HUES48 (cell line): ENCODE measurements at regions not wholly inside any gene's neighbourhood (a gene's known extent, or its start where the extent isn't known, plus 50 kb on each side); places are given as distances from the start of the nearest gene placed in this dataset.

Experiments
- H3K27ac ChIP-seq: one replicate; pipeline ENCODE4 v1.7.0; 2013; ENCODE audit warnings: low read depth, low read length, inconsistent platforms
- H3K27me3 ChIP-seq: 2 replicates; pipeline ENCODE4 v1.6.1; 2013; ENCODE audit warnings: mild to moderate bottlenecking, low read length; ENCODE audit not compliant: control insufficient read depth, insufficient read depth
- H3K36me3 ChIP-seq: 2 replicates; pipeline ENCODE4 v1.6.1; 2013; ENCODE audit warnings: low read length; ENCODE audit not compliant: control insufficient read depth, insufficient read depth
- H3K4me1 ChIP-seq: 2 replicates; pipeline ENCODE4 v1.6.1; 2013; ENCODE audit warnings: mild to moderate bottlenecking, low read length; ENCODE audit not compliant: control insufficient read depth, insufficient read depth
- H3K4me3 ChIP-seq: 2 replicates; pipeline ENCODE4 v1.5.1; 2013; ENCODE audit warnings: mild to moderate bottlenecking, low read depth, low read length
- H3K9ac ChIP-seq: 2 replicates; pipeline ENCODE4 v1.6.1; 2013; ENCODE audit warnings: mild to moderate bottlenecking, low read depth, low read length, moderate library complexity
- H3K9me3 ChIP-seq: 2 replicates; pipeline ENCODE4 v1.6.1; 2013; ENCODE audit warnings: low read length; ENCODE audit not compliant: control insufficient read depth, insufficient read depth

GRCh38 chr9:28086881-28087280 lies 513.6 kb upstream of the C9orf72 start:
- Histone ChIP-seq H3K27ac (no peak overlapping the region), H3K4me3 (no peak overlapping the region), H3K4me1 (0 out of 2 replicates have a peak, but pooled peaks cover 4% of the 10 kb centered on the region), H3K9me3 (no peaks in the 10 kb centered on the region), H3K27me3 (no peaks in the 10 kb centered on the region), H3K9ac (no peak overlapping the region), H3K36me3 (no peaks in the 10 kb centered on the region)

GRCh38 chr9:28092981-28093936 lies 520.0 kb upstream of the C9orf72 start:
- H3K9ac ChIP-seq = no peak overlapping the region
- no peaks in the 10 kb centered on the region for H3K4me1 ChIP-seq
- H3K27me3 ChIP-seq = no peaks in the 10 kb centered on the region
- no peaks in the 10 kb centered on the region for H3K9me3 ChIP-seq
- H3K4me3 ChIP-seq = no peak overlapping the region
- H3K36me3 ChIP-seq = no peaks in the 10 kb centered on the region
- no peak overlapping the region for H3K27ac ChIP-seq

GRCh38 chr9:28101509-28101908 lies 528.2 kb upstream of the C9orf72 start:
- no peaks in the 10 kb centered on the region for H3K27me3 ChIP-seq
- H3K27ac ChIP-seq = no peak overlapping the region
- no peak overlapping the region for H3K4me3 ChIP-seq
- H3K9ac ChIP-seq = no peak overlapping the region
- no peaks in the 10 kb centered on the region; the same call in 1 of the 2 replicates for H3K9me3 ChIP-seq
- H3K36me3 ChIP-seq = no peaks in the 10 kb centered on the region
- no peaks in the 10 kb centered on the region for H3K4me1 ChIP-seq

- Histone ChIP-seq H3K27me3 (no peaks in the 10 kb centered on the region), H3K27ac (no peak overlapping the region), H3K9me3 (no peaks in the 10 kb centered on the region; the same call in 1 of the 2 replicates), H3K36me3 (no peaks in the 10 kb centered on the region), H3K4me1 (no peaks in the 10 kb centered on the region), H3K9ac (no peak overlapping the region), H3K4me3 (no peak overlapping the region)
Observed at GRCh38 chr9:28105001-28105400, 531.7 kb upstream of the C9orf72 start.

GRCh38 chr9:28120184-28120583 lies 546.9 kb upstream of the C9orf72 start:
- H3K27me3 ChIP-seq = no peaks in the 10 kb centered on the region
- H3K9me3 ChIP-seq = no peaks in the 10 kb centered on the region
- 0 out of 2 replicates have a peak, but pooled peaks cover 4% of the 10 kb centered on the region for H3K4me1 ChIP-seq
- H3K27ac ChIP-seq = no peak overlapping the region
- no peak overlapping the region for H3K9ac ChIP-seq
- no peak overlapping the region for H3K4me3 ChIP-seq
- no peaks in the 10 kb centered on the region for H3K36me3 ChIP-seq

- H3K27me3 ChIP-seq = no peaks in the 10 kb centered on the region
- 0 out of 2 replicates have a peak, but pooled peaks cover 4% of the 10 kb centered on the region for H3K4me1 ChIP-seq
- no peak overlapping the region for H3K27ac ChIP-seq
- H3K4me3 ChIP-seq = no peak overlapping the region
- H3K36me3 ChIP-seq = no peaks in the 10 kb centered on the region
- H3K9me3 ChIP-seq = no peaks in the 10 kb centered on the region
- H3K9ac ChIP-seq = no peak overlapping the region
Observed at GRCh38 chr9:28120626-28121025, 547.3 kb upstream of the C9orf72 start.

GRCh38 chr9:28121366-28121765 lies 548.1 kb upstream of the C9orf72 start:
- Histone ChIP-seq H3K27ac (no peak overlapping the region), H3K27me3 (no peaks in the 10 kb centered on the region), H3K9ac (no peak overlapping the region), H3K9me3 (no peaks in the 10 kb centered on the region), H3K4me1 (0 out of 2 replicates have a peak, but pooled peaks cover 4% of the 10 kb centered on the region), H3K4me3 (no peak overlapping the region), H3K36me3 (no peaks in the 10 kb centered on the region)

GRCh38 chr9:28124917-28125316 lies 551.6 kb upstream of the C9orf72 start:
- Histone ChIP-seq H3K9ac (no peak overlapping the region), H3K27ac (no peak overlapping the region), H3K36me3 (no peaks in the 10 kb centered on the region), H3K4me1 (0 out of 2 replicates have a peak, but pooled peaks cover 4% of the 10 kb centered on the region), H3K27me3 (no peaks in the 10 kb centered on the region), H3K9me3 (no peaks in the 10 kb centered on the region), H3K4me3 (no peak overlapping the region)

GRCh38 chr9:28127101-28127500 lies 553.8 kb upstream of the C9orf72 start:
- no peak overlapping the region for H3K9ac ChIP-seq
- no peaks in the 10 kb centered on the region for H3K4me1 ChIP-seq
- no peaks in the 10 kb centered on the region for H3K9me3 ChIP-seq
- H3K27ac ChIP-seq = no peak overlapping the region
- no peaks in the 10 kb centered on the region for H3K36me3 ChIP-seq
- no peaks in the 10 kb centered on the region for H3K27me3 ChIP-seq
- no peak overlapping the region for H3K4me3 ChIP-seq

- Histone ChIP-seq H3K27ac (no peak overlapping the region), H3K4me3 (no peak overlapping the region), H3K9ac (no peak overlapping the region), H3K4me1 (peaks cover 22% of the 10 kb centered on the region), H3K36me3 (no peaks in the 10 kb centered on the region), H3K27me3 (no peaks in the 10 kb centered on the region), H3K9me3 (no peaks in the 10 kb centered on the region)
Observed at GRCh38 chr9:28134446-28134976, 561.2 kb upstream of the C9orf72 start.

GRCh38 chr9:28135549-28135948 lies 562.3 kb upstream of the C9orf72 start:
- Histone ChIP-seq H3K9ac (no peak overlapping the region), H3K27ac (peak overlapping the region; percentile 56), H3K4me1 (peaks cover 22% of the 10 kb centered on the region), H3K36me3 (no peaks in the 10 kb centered on the region), H3K9me3 (no peaks in the 10 kb centered on the region), H3K4me3 (0 out of 2 replicates have a peak overlapping the region, but pooled peaks have one; percentile 9), H3K27me3 (no peaks in the 10 kb centered on the region)
